HG02763 (cell line): ENCODE measurements at regions not wholly inside any gene's neighbourhood (a gene's known extent, or its start where the extent isn't known, plus 50 kb on each side); places are given as distances from the start of the nearest gene placed in this dataset.

Source experiments
- ATAC-seq: cut with Tn5 transposase; IDR thresholded peaks from one replicate; pipeline ENCODE4 v1.9.1; 2021; ENCODE audit warnings: mild to moderate bottlenecking, moderate library complexity; ENCODE audit not compliant: unreplicated experiment

DNA sequence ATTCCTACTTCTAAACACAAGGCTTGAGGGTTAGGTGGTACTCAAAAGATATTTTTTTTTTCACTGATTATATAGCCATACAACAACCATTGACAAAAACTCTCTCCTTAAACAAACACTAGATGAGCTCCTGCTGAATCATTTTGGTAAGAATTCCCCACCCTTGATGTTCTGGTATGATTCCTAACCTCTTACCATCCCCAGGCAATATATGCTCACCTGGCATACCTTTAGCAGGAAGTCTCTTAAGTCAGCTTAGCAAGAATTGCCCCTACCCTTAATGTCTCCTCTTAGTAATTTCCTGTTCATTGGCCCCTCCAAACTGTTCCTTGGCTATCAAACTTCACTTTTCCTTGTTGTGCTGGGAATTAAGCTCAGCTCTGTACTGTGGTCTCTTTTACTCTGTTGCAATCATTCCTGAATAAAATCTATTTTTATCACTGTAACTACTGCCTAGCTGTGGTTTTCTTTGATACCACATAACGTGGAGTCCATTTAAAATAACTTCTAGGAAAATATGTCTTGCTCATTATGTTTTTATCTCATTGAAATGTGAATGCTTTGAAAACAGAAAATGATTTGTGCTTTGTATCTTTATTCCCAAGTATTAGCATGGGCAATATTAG lies 712.6 kb downstream of the SLC16A7 start:
- no peak for ATAC-seq

DNA sequence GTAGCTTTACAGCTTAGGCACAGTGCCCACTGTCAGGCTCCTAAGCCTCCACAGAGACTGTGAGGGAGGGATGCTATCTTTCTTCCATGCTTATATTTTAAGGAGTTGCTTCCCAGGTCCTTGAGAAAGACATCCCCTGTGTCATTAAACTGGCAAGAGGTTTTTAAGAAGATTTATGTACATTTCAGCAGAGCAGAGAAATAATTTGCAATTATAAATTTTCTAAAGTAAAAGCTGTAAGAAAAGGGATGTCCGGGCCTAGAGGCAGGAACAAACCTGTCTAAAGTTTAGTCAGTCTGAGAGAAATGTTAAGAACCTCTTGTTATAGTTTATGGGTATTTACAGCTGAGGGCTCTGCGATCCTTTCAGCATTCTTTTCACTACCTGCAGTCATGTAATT lies 716.1 kb downstream of the SLC16A7 start:
- no peak for ATAC-seq

DNA sequence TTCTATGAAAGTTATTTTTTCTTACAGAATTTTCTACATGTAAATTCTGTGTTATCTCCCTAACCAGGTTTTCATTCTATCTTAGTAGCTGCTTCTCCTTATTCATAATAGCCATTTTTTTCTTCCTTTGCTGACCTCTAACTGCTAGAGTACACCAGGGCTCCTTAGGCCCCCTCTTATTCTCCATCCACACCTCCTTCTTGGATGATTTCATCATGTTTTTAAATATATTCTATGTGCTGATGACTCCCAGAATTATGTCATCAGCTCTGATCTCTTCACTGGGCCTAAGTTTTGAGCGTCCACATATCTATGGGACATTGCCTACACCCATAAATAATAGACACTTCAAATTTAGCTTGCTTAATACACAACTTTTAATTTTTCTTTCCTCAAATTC lies 721.5 kb downstream of the SLC16A7 start:
- no peak for ATAC-seq

DNA sequence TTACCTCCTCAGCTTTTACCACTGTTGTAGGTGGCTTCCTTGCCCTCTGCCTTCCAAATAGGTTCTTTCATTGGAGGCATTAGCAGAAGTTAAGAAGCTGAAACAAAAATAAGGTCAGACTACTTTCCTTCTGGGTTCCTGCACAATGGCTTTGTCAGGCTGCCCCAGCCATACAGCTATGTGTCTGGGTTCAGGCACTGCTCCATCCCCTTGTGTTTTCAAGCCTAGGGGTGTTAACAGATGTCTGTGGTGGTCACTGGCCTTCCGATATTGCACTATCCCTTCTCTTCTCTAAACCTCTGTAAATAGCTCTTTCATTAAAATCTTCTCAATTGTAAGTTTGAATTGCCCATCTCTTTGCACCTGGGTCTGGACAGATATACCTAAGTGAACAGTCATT lies 728.9 kb downstream of the SLC16A7 start:
- ATAC-seq: no peak

DNA sequence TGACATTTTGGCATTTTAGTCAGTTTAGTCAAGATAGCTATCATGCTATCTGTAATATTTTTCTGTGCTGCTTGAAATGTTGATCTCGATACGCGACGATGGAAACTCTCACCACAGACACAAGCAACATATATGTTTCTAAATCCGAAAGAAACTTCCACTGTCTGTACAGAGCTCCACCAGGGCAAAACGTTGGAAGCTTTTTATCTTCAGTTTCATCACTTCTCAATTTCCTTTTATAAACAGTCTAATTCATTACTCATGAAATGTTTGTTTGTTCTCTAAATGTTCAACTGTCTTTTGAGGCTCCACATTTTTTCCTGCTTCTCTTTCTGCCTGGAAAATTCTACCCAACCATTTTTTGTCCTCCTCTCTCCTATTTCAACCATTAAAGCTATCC lies 737.6 kb downstream of the SLC16A7 start:
- ATAC-seq: no peak

DNA sequence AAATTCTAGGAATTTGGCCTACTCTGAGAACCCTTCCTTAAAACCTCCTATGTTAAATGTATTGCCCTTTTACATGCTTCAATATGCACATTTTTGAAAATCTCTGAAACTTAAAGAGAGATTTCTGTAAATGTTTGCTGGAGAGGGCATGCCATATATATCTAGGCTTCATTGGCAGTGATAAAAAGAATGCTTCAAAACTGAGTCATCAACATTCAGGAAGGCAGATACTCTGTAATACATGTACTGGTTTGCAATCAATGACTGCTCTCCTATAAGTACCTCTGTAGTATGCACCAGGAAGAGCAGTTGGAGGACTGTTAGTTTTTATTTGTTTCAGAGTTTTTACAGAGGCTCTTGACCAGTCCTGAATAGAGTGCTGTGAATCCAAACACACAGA lies 739.9 kb downstream of the SLC16A7 start:
- no peak for ATAC-seq

DNA sequence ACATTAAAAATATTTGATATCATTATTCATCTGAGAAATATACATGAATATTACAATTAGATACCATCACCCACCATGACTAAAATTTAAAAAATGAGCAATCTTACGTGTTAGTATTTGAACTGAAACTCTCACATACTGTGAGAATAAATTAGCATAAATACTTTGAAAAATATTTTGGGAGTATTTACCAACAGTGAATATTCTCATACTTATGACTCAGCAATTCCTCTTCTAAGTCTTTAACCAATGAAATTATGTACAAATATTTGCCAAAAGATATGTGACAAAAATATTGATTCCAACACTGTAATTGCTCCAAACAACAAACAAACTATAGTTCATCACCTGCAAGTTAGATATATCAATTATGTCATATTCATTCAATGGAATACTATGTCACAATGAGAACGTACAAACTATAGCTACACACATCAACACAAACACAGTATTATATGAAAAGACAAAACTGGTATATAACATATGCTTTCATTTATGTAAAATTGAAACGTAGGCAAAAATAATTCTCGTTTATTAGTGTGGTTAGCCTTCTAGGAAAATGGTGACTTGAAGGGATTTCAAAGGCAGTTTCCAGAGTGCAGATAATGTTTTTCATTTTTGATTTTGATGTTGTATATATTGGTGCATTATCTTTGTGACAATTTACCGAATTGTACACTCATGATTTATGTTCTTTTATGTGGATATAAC lies 742.2 kb downstream of the SLC16A7 start:
- ATAC-seq: no peak

DNA sequence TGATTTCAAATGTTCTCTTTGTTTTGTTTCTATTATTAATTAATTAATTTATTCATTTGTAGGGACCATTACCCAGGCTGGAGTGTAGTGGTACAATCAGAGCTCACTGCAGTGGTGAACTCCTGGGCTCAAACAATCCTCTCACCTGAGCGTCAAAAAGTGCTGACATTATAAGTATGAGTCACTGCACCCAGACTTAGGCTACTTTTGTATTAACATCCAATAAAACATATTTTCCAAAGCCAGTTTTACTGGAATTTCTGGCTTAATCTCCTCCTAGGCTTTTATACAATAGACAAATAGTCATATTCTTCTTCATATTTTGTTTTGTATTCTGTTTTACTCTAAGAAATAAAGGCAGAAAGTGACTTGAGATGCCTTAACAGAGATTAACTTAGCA lies 749.6 kb downstream of the SLC16A7 start:
- ATAC-seq: no peak

DNA sequence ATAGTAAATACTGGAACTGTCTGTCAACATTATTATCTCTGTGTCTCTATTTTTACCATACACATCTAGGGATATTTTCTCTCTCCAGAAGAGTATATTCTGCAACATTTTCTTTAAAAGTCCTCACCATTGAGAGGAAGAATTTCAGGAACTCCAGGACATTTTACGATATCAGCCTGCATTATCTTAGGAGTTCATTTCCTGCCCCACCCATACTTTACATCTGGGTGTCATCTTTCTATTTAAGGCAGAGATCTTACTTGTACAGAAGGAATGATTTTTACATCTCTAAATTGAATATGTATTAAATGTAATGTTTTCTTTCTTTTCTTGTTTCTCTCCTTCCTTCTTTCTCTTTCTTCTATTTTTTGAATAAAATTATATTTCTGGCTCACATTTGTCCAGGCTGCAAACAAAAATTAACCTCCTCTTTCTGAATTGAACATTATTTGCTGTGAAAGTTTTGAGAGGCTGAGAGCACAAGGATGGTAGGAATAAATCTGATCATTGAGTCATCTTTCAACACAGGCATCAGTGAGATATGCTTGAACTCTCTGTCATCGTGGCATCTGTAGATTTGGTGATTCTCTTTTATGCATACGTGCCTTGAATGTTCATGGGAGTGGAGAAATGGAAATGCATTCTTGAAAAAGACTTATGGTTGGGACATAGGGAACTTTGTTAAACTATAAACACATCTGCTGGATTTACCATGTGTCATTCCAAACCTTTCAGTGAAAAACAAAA lies 753.6 kb downstream of the SLC16A7 start:
- ATAC-seq: no peak

DNA sequence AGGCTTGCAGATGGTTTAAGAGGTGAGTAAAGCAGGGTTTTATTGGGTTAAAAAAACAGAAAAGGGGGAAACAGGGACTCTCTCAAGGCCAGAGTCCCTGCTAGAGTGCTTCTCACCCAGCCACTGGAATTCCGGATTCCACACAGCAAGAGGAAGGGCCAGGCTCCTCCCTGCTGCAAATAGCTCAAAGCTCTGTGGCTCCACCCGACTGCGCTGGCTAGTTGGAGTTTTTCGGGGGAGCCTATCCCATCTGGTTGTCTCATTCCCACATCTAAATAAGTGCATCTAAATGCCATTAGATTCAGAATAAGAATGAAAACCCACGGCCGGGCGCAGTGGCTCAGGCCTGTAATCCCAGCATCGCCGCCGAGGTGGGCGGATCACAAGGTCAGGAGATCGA lies 791.5 kb downstream of the SLC16A7 start:
- no peak for ATAC-seq

DNA sequence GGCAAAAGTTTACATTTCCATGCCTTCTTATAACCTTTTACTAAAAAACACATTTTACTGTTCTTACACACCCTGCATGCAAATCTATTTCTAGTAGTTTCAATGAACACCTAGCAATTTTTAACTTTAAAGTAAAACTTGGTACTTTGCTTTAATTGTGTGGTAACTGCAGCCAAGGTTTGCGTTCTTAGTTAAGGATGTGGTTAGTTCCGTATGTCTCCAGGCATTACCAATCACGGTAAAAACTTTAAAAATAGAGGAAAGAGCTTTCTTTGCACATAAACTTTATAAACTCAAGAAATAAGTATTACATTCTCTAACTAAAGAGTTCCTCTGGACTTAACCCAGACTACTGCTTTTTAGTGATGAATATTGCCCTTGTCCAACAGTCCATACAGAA lies 795.2 kb downstream of the SLC16A7 start:
- no peak for ATAC-seq

DNA sequence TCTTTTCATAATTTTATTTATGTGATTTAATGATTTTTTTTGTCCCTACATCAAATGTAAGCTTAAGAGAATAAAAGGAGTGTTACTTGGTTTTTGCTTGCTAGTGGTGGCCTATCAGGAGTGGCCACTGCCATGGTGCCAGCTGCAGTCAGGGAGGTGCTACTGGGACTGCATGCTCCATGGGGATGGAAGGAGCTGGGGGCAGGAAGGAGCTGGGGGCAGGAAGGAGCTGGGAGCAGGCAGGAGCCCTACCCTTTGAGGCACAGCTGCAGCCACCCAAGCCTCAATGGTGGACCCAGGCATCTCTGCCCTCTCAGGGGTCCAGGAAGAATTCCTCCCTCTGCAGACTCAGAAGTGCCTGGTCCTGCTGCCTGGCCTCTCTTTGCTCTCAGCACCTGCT lies 796.0 kb downstream of the SLC16A7 start:
- ATAC-seq: no peak

DNA sequence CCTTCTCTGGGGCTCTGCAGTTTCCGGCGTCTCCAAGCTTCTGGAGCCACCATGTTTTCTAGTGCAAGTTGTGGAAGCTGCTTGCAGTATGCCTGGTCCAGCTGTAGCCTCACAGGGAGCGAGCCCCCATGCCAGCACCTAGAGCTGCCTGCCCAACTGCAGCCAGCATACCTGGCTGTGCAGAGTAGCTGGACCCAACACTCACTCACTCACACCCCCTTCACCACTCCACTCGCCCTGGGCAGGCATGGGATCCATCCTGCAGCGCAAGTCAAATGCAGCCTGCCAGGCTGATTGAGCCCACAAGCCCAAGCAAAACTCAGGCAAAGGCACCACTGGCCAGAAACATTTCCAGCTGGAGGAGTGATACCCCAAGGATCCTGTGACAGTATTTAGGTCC lies 797.3 kb downstream of the SLC16A7 start:
- no peak for ATAC-seq

DNA sequence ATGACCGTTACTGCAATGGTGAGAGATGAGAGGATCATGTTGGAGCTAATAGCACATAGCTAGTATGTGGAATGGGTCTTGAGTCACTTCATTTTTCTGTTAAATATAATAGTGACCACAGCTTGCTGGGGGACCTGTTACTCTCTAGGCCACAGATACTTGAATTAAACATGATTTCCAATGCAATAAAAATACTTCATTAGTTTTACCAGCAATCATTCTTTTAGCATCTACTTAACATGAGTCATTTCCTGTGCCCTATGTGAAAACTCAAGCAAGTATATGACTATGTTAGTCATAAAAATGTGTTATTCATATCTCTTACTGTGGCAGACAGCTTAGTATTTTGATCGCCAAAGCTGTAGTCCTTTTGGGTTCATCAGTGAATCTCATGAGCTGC lies 798.8 kb downstream of the SLC16A7 start:
- no peak for ATAC-seq

DNA sequence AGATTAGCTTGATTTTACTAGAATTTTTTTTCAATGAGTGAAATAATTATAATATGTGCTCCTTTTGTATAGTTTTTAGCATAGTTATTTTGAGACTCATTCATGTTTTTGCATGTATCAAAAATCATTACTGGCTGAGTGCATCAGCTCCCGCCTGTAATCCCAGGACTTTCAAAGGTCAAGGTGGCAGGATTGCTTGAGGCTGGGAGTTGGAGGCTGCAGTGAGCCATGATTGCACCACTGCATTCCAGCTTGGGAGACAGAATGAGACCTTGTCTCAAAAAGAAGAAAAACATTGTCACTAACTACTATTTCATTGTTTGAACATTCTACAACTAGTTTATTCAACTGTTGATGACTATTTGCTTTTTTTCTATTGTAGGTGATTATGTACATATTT lies 802.7 kb downstream of the SLC16A7 start:
- no peak for ATAC-seq

DNA sequence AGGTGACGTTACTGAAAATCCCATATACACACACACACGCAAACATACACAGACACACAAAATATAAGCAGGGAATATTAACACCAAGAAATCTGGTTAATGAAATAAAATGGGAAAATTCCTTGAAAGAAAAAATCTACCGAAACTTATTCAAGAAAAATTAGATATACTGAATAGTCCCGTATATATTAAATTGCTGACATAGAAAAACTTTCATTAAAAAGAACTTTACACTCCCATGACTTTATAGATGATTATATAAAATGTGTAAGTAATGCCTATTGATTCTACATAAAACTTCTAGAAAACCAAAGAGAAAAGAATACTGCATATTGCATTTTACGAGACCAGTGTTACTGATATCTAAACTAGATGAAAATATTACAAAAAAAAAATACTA lies 803.2 kb downstream of the SLC16A7 start:
- ATAC-seq: no peak

DNA sequence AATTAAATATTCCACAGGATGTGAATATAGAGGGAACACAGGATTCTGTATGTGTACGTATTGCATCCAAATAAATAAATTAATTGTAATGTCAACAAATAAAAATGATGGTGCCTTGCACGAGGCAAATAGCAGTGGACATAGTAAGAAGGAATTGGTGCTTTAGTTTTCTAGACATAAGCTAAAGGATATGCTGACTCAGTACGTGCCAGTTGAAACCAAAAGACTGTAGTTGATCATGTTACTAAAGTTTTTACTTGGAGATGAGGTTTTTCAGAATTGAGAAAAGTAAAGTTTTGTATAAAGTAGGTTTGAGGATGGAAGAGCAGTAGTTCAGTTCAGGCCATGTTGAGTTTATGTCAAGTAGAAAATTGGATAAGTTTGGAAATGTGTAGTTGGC lies 807.2 kb downstream of the SLC16A7 start:
- no peak for ATAC-seq

DNA sequence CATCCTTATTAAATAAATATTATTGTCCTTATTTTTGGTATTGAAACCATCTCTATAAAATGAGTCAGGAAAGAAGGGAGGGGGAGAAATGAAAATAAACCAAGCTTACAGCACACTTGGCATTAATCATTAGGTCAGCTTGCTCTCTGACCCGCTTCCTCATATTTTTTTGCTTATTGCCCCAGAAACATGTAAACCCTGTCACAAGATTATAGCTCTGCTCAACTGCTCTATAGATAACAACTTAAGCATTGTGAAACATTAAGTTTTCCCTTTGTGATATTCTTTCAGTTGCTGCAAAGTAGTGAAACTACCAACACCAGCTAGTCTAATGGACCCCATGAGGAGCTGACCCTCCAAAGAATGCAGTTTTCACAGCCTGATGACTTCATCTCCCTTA lies 819.5 kb downstream of the SLC16A7 start:
- no peak for ATAC-seq

DNA sequence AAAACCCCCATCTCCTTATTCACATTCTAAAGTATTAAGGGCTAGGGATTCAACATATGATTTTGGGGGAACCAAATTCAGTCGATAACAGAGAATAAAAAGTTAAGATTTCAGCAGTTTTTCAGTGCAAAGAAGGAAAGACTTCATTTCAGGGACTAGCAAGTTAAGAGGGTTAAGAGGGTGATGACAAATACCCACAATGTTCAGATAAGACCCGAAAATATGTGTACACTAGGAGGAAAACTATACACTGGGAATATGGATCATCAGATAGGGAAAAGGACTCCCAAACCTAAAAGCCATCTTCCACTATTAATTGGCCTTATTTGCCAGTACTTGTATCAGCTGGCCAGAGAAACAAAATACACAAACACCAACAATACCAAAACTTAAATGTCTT lies 824.2 kb downstream of the SLC16A7 start:
- no peak for ATAC-seq

DNA sequence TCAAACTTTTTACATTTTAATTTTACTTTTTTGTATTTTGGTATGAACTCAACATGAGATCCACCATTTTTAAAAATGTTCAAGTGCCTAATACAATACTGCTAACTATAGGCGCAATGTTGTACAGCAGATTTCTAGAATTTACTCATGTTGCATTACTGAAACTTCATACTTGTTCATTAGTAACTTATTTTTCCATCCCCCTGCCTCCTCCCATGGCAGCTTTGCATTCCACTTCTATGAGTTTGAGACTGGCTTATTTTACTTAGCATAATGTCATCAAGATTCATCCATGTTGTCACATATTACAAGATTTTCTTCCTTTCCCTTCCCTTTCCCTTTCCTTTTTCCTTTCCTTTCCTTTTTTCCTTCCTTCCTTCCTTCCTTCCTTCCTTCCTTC lies 825.9 kb downstream of the SLC16A7 start:
- ATAC-seq: no peak

DNA sequence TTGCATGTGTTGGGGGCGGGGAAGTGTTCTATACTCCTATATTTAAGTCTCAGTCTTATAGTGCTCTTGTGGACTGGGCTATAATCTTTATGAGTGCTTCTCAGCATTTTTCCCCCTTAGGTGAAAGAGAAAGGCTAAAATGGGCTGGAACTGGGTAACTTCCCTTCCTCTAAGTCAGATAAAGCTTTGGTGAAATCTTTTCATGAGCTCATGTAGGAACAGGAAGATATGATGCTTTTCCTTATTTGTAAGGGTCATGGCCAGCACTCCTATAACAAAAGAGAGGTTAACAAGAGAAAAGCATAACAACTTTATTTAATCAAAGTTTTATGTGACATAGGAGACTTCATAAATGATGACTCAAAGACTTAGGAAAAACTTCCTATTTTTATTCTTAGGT lies 841.5 kb downstream of the SLC16A7 start:
- no peak for ATAC-seq

DNA sequence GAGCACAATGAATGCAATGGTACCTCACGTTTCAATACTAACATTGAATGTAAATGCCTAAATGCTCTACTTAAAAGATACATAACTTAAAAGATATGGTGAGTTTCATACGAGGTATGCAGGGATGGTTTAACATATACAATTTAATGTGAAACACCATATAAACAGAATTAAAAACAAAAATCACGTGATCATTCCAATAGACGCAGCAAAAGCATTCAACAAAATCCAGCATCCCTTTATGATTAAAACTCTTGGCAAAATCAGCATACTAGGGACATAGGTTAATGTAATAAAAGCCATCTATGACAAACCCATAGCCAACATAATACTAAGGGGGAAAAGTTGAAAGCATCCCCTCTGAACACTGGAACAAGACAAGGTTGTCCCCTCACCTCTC lies 845.7 kb downstream of the SLC16A7 start:
- no peak for ATAC-seq
